Endothelial cell of umbilical vein (primary cell): ENCODE measurements at regions not wholly inside any gene's neighbourhood (a gene's known extent, or its start where the extent isn't known, plus 50 kb on each side); places are given as distances from the start of the nearest gene placed in this dataset.

ENCODE experiments used
- BruUV-seq: library from RNA; stranded (reverse); fragments of 400-500 nt; replicated peaks from 2 replicates; lab custom pipeline; 2021; lab: Mats Ljungman, UMichigan
- CTCF ChIA-PET: fragments of 300-600, 350-600 bp; sonication (Branson Sonifier 250); formaldehyde crosslinking; loops from one replicate; lab custom pipeline; 2021; ENCODE audit warnings: antibody characterized with exemption, inconsistent platforms; lab: Charles Lee
- POLR2A ChIA-PET: fragments of 300-600, 350-600 bp; sonication (Branson Sonifier 250); formaldehyde crosslinking; loops from one replicate; lab custom pipeline; 2021; ENCODE audit warnings: antibody characterized with exemption, inconsistent platforms; lab: Charles Lee
- DNase-seq: peaks from one replicate; pipeline ENCODE4 v3.0.0-alpha.2; 2011; ENCODE audit warnings: low read depth, low spot score
- FAIRE-seq: peaks from 2 replicates; lab custom pipeline; 2011; peaks lifted over from hg19 to GRCh38; lab: Jason Lieb, UNC
- H2AFZ ChIP-seq: 2 replicates; pipeline ENCODE4 v1.6.0; 2012; ENCODE audit warnings: low read depth, low read length, control low read depth, inconsistent platforms
- H3K27ac ChIP-seq: 2 replicates; pipeline ENCODE4 v1.5.1; 2011; ENCODE audit warnings: low read depth, mild to moderate bottlenecking, control low read depth, low read length, moderate library complexity; ENCODE audit not compliant: insufficient read depth
- H3K27me3 ChIP-seq, 2 experiments: 2 replicates each; pipeline versions ENCODE4 v1.6.0 to v1.6.1; 2011; ENCODE audit warnings: low read length in 2 of 2, mixed read lengths in 1 of 2; ENCODE audit not compliant: control insufficient read depth in 2 of 2, insufficient read depth in 2 of 2
- H3K36me3 ChIP-seq, 2 experiments: 2 replicates in 1 of 2; 3 replicates in 1 of 2; pipeline ENCODE4 v1.5.1; 2011; ENCODE audit warnings: low read length in 2 of 2, mild to moderate bottlenecking in 1 of 2, moderate library complexity in 1 of 2; ENCODE audit not compliant: control insufficient read depth in 2 of 2, insufficient read depth in 2 of 2; ENCODE audit errors: extremely low read depth in 1 of 2
- H3K4me1 ChIP-seq: 3 replicates; pipeline ENCODE4 v1.5.1; 2011; ENCODE audit warnings: mild to moderate bottlenecking, low read length; ENCODE audit not compliant: control insufficient read depth, insufficient read depth; ENCODE audit errors: extremely low read depth
- H3K4me2 ChIP-seq: 2 replicates; pipeline ENCODE4 v1.6.1; 2011; ENCODE audit warnings: low read length, control low read depth, mixed read lengths; ENCODE audit not compliant: insufficient read depth
- H3K4me3 ChIP-seq, 3 experiments: fragments of 200-600 bp in 1 of 3; sonication (generic), shearing (Covaris generic) in 1 of 3; replicated peaks in 1 of 3; 2 replicates each; pipeline ENCODE4 v1.5.1; 2011 to 2016; ENCODE audit warnings: control low read depth in 3 of 3, low read length in 3 of 3, mild to moderate bottlenecking in 2 of 3, inconsistent platforms in 1 of 3, low read depth in 1 of 3, moderate library complexity in 1 of 3; ENCODE audit not compliant: insufficient read depth in 1 of 3
- H3K79me2 ChIP-seq: 2 replicates; pipeline ENCODE4 v1.6.0; 2012; ENCODE audit warnings: low read length, inconsistent platforms; ENCODE audit not compliant: control insufficient read depth, insufficient read depth
- H3K9ac ChIP-seq: replicated peaks from 2 replicates; pipeline ENCODE3; 2011; ENCODE audit warnings: low read length, control low read depth; ENCODE audit not compliant: insufficient read depth; ENCODE audit errors: extremely low read depth
- H3K9me1 ChIP-seq: replicated peaks from 3 replicates; pipeline ENCODE4 v1.6.0; 2011; ENCODE audit warnings: mild to moderate bottlenecking, low read length; ENCODE audit not compliant: control insufficient read depth, insufficient read depth; ENCODE audit errors: extremely low read depth
- H3K9me3 ChIP-seq: replicated peaks from 2 replicates; pipeline ENCODE4 v1.5.1; 2012; ENCODE audit warnings: low read length, inconsistent platforms; ENCODE audit not compliant: control insufficient read depth, insufficient read depth
- H4K20me1 ChIP-seq: replicated peaks from 2 replicates; pipeline ENCODE3; 2011; ENCODE audit warnings: mild to moderate bottlenecking, low read length; ENCODE audit not compliant: control insufficient read depth, insufficient read depth; ENCODE audit errors: extremely low read depth
- EZH2 ChIP-seq: IDR thresholded peaks from 2 replicates; pipeline ENCODE4 v1.6.1; 2012; ENCODE audit warnings: borderline replicate concordance, low read depth, mild to moderate bottlenecking, moderate library complexity, low read length, inconsistent platforms; ENCODE audit not compliant: severe bottlenecking
- FOS ChIP-seq: IDR thresholded peaks from 2 replicates; pipeline ENCODE4 v1.6.1; 2011; ENCODE audit warnings: mild to moderate bottlenecking, low read length, moderate library complexity, borderline replicate concordance; ENCODE audit not compliant: insufficient read depth
- GATA2 ChIP-seq: IDR thresholded peaks from 2 replicates; pipeline ENCODE4 v1.7.0; 2011; ENCODE audit warnings: low read depth, mild to moderate bottlenecking, moderate library complexity, mixed read lengths, low read length; ENCODE audit not compliant: insufficient read length, insufficient read depth
- JUN ChIP-seq: IDR thresholded peaks from 2 replicates; pipeline ENCODE4 v1.6.1; 2011; ENCODE audit warnings: borderline replicate concordance, low read depth; ENCODE audit not compliant: insufficient read length, insufficient read depth
- MYC ChIP-seq: IDR thresholded peaks from one replicate; pipeline ENCODE4 v1.6.1; 2011; ENCODE audit warnings: mild to moderate bottlenecking, low read depth, low read length
- POLR2A ChIP-seq: IDR thresholded peaks from 2 replicates; pipeline ENCODE4 v1.6.1; 2012; ENCODE audit warnings: low read depth, mild to moderate bottlenecking, control low read depth, low read length
- POLR2AphosphoS5 ChIP-seq: IDR thresholded peaks from 2 replicates; pipeline ENCODE4 v1.6.1; 2012; ENCODE audit warnings: low read depth, mild to moderate bottlenecking, control low read depth, low read length, moderate library complexity; ENCODE audit not compliant: insufficient read depth
- dilution Hi-C: fragments of 300-500 bp; cut with MboI; formaldehyde crosslinking; loops from one replicate; pipeline ENCODE4 v1.15.0; 2019; ENCODE audit warnings: low sequenced_read_pairs; ENCODE audit not compliant: extremely low pct_ligation_motif_present
- intact Hi-C: fragments of 100-400 bp; cut with micrococcal nuclease; formaldehyde crosslinking; loops from one replicate; pipeline ENCODE4 v1.10.0; 2022
- TF ChIP-seq, protein P1 (sequence below): IDR thresholded peaks from 2 replicates; pipeline ENCODE4 v1.6.1; 2011; ENCODE audit not compliant: insufficient read depth, insufficient read length
- TF ChIP-seq, protein P2 (sequence below), 2 donors: IDR thresholded peaks; 1 replicate in 1 of 2; 2 replicates in 1 of 2; pipeline ENCODE4 v1.5.1; 2011; ENCODE audit warnings: low read length in 2 of 2, mild to moderate bottlenecking in 2 of 2, moderate library complexity in 2 of 2, control low read depth in 1 of 2, inconsistent platforms in 1 of 2, low read depth in 1 of 2; ENCODE audit not compliant: insufficient read depth in 1 of 2; ENCODE audit errors: extremely low read depth in 1 of 2

DNA sequence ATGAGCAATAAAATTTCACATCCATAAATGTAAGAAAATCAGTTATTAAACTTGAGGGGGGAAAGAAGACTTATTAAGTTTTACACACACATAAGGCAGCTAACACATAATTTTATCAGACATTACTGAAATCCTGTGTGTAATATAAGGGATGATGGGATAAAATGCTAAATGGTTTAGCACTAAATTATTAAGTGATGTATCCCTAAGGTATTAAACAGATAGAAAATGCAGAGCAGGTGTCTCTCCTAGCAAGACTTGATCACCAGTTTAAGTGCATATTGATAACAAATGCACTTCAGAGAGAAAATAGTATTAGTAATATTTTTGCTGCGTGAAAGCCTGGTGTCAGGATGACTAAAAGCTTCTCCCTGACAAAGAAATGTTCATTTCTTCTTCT lies 172.8 kb upstream of the ZFP64 start:
- no peak for TF ChIP-seq GATA2
- TF ChIP-seq MYC: no peak
- TF ChIP-seq POLR2A: no peak
- TF ChIP-seq, protein P1, sequence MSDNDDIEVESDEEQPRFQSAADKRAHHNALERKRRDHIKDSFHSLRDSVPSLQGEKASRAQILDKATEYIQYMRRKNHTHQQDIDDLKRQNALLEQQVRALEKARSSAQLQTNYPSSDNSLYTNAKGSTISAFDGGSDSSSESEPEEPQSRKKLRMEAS: no peak
- no peak for TF ChIP-seq EZH2
- TF ChIP-seq POLR2AphosphoS5: no peak
- TF ChIP-seq, protein P2, sequence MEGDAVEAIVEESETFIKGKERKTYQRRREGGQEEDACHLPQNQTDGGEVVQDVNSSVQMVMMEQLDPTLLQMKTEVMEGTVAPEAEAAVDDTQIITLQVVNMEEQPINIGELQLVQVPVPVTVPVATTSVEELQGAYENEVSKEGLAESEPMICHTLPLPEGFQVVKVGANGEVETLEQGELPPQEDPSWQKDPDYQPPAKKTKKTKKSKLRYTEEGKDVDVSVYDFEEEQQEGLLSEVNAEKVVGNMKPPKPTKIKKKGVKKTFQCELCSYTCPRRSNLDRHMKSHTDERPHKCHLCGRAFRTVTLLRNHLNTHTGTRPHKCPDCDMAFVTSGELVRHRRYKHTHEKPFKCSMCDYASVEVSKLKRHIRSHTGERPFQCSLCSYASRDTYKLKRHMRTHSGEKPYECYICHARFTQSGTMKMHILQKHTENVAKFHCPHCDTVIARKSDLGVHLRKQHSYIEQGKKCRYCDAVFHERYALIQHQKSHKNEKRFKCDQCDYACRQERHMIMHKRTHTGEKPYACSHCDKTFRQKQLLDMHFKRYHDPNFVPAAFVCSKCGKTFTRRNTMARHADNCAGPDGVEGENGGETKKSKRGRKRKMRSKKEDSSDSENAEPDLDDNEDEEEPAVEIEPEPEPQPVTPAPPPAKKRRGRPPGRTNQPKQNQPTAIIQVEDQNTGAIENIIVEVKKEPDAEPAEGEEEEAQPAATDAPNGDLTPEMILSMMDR (IDR thresholded peaks at IDR 0.05; ENCODE audit: extremely low read depth in 1 of 2, insufficient read depth in 1 of 2, low read depth in 1 of 2, low read length in 2 of 2): no peak
- TF ChIP-seq JUN: no peak
- TF ChIP-seq FOS: no peak
- H3K36me3 ChIP-seq: no peaks in the 10 kb centered on the region
- no peak overlapping the region for H3K4me3 ChIP-seq
- H4K20me1 ChIP-seq: no peaks in the 10 kb centered on the region
- H3K9me3 ChIP-seq: no peaks in the 10 kb centered on the region
- no peak for FAIRE-seq
- H3K27me3 ChIP-seq: no peaks in the 10 kb centered on the region
- DNase-seq: no peak
- H3K27ac ChIP-seq: no peak overlapping the region
- BruUV-seq: no TSS peak
- no peak overlapping the region for H3K4me2 ChIP-seq
- POLR2A ChIA-PET: no interaction called here
- CTCF ChIA-PET: no interaction called here
- dilution Hi-C loops (no loop called here), intact Hi-C loops (no loop called here)
- no peak overlapping the region for H2AFZ ChIP-seq
- no peak overlapping the region for H3K9ac ChIP-seq
- H3K4me1 ChIP-seq: no peaks in the 10 kb centered on the region
- H3K79me2 ChIP-seq: no peaks in the 10 kb centered on the region
- no peaks in the 10 kb centered on the region for H3K9me1 ChIP-seq
